ENCODE measurements at regions not wholly inside any gene's neighbourhood (a gene's known extent, or its start where the extent isn't known, plus 50 kb on each side); places are given as distances from the start of the nearest gene placed in this dataset.
"Not testable (repeated sequence)": the region's sequence is repeated elsewhere in the genome, so short reads cannot be mapped to it uniquely, and the experiment has no call there.

- no peak for DNase-seq (ENCODE audit: low spot score)
Observed at GRCh38 chr1:187631984-187632383, 803.2 kb downstream of the PLA2G4A start.

GRCh38 chr1:187634940-187635339, 806.2 kb downstream of the PLA2G4A start:
- DNase-seq (ENCODE audit: low spot score) = no peak

- DNase-seq (ENCODE audit: low spot score) = no peak
Observed at GRCh38 chr1:187638733-187639434, 810.1 kb downstream of the PLA2G4A start.

- no peak for DNase-seq (ENCODE audit: low spot score)
Observed at GRCh38 chr1:187641015-187641414, 812.3 kb downstream of the PLA2G4A start.

- no peak for DNase-seq (ENCODE audit: low spot score)
Observed at GRCh38 chr1:187641463-187641862, 812.7 kb downstream of the PLA2G4A start.

GRCh38 chr1:187641907-187642306, 813.2 kb downstream of the PLA2G4A start:
- no peak for DNase-seq (ENCODE audit: low spot score)

GRCh38 chr1:187645651-187646050, 816.9 kb downstream of the PLA2G4A start:
- DNase-seq (ENCODE audit: low spot score) = no peak

- DNase-seq (ENCODE audit: low spot score) = no peak
Observed at GRCh38 chr1:187646536-187647107, 817.9 kb downstream of the PLA2G4A start.

GRCh38 chr1:187648091-187648490, 819.3 kb downstream of the PLA2G4A start:
- DNase-seq (ENCODE audit: low spot score) = no peak

GRCh38 chr1:187654635-187655034, 825.9 kb downstream of the PLA2G4A start:
- DNase-seq (ENCODE audit: low spot score) = no peak

- no peak for DNase-seq (ENCODE audit: low spot score)
Observed at GRCh38 chr1:187655104-187655503, 826.4 kb downstream of the PLA2G4A start.

GRCh38 chr1:187665483-187665882, 836.7 kb downstream of the PLA2G4A start:
- DNase-seq (ENCODE audit: low spot score) = no peak

GRCh38 chr1:187680823-187681222, 852.1 kb downstream of the PLA2G4A start:
- DNase-seq (ENCODE audit: low spot score) = no peak

GRCh38 chr1:187682112-187682511, 853.4 kb downstream of the PLA2G4A start:
- no peak for DNase-seq (ENCODE audit: low spot score)

- no peak for DNase-seq (ENCODE audit: low spot score)
Observed at GRCh38 chr1:187685333-187685732, 856.6 kb downstream of the PLA2G4A start.

- no peak for DNase-seq (ENCODE audit: low spot score)
Observed at GRCh38 chr1:187689129-187689528, 860.4 kb downstream of the PLA2G4A start.

GRCh38 chr1:187691439-187691838, 862.7 kb downstream of the PLA2G4A start:
- DNase-seq (ENCODE audit: low spot score) = peak; percentile 16

GRCh38 chr1:187692799-187693198, 864.0 kb downstream of the PLA2G4A start:
- no peak for DNase-seq (ENCODE audit: low spot score)

GRCh38 chr1:187696073-187696472, 867.3 kb downstream of the PLA2G4A start:
- no peak for DNase-seq (ENCODE audit: low spot score)

- DNase-seq (ENCODE audit: low spot score) = not testable (repeated sequence)
Observed at GRCh38 chr1:187703138-187704130, 874.7 kb downstream of the PLA2G4A start.

GRCh38 chr1:187714470-187714869, 885.7 kb downstream of the PLA2G4A start:
- DNase-seq (ENCODE audit: low spot score) = no peak

- DNase-seq (ENCODE audit: low spot score) = no peak
Observed at GRCh38 chr1:187715483-187715882, 886.7 kb downstream of the PLA2G4A start.

- no peak for DNase-seq (ENCODE audit: low spot score)
Observed at GRCh38 chr1:187716160-187716559, 887.4 kb downstream of the PLA2G4A start.
